ENCODE measurements at regions not wholly inside any gene's neighbourhood (a gene's known extent, or its start where the extent isn't known, plus 50 kb on each side); places are given as distances from the start of the nearest gene placed in this dataset.

- Mint-ChIP-seq H3K4me1 (ENCODE audit: low read depth) (no peaks in the 10 kb centered on the region), H3K36me3 (ENCODE audit: low read depth) (no peaks in the 10 kb centered on the region), H3K27me3 (ENCODE audit: insufficient read depth) (no peaks in the 10 kb centered on the region; the same call in 1 of the 2 replicates), H3K4me3 (no peak overlapping the region), H3K27ac (no peak overlapping the region), H3K9me3 (peaks cover 9% of the 10 kb centered on the region)
- no peak for DNase-seq
- no peak for TF ChIP-seq CTCF (IDR thresholded peaks at IDR 0.05)
Observed at GRCh38 chr5:8070138-8070537, 201.2 kb downstream of the MTRR start.

- Mint-ChIP-seq H3K27ac (no peak overlapping the region), H3K27me3 (ENCODE audit: insufficient read depth) (no peaks in the 10 kb centered on the region; the same call in 1 of the 2 replicates), H3K36me3 (ENCODE audit: low read depth) (no peaks in the 10 kb centered on the region), H3K4me1 (ENCODE audit: low read depth) (no peaks in the 10 kb centered on the region), H3K4me3 (no peak overlapping the region), H3K9me3 (peaks cover 23% of the 10 kb centered on the region)
- no peak for TF ChIP-seq CTCF (IDR thresholded peaks at IDR 0.05)
- no peak for DNase-seq
Observed at GRCh38 chr5:8079056-8079455, 210.1 kb downstream of the MTRR start.

- Mint-ChIP-seq H3K27me3 (ENCODE audit: insufficient read depth) (no peaks in the 10 kb centered on the region; the same call in 1 of the 2 replicates), H3K4me3 (no peak overlapping the region), H3K9me3 (peaks cover 16% of the 10 kb centered on the region), H3K4me1 (ENCODE audit: low read depth) (no peaks in the 10 kb centered on the region), H3K27ac (no peak overlapping the region), H3K36me3 (ENCODE audit: low read depth) (no peaks in the 10 kb centered on the region)
- no peak for DNase-seq
- no peak for TF ChIP-seq CTCF (IDR thresholded peaks at IDR 0.05)
Observed at GRCh38 chr5:8081179-8081578, 212.2 kb downstream of the MTRR start.

GRCh38 chr5:8093669-8094068, 224.7 kb downstream of the MTRR start:
- TF ChIP-seq CTCF (IDR thresholded peaks at IDR 0.05), result no peak
- no peaks in the 10 kb centered on the region for H3K36me3 Mint-ChIP-seq (ENCODE audit: low read depth)
- peaks cover 41% of the 10 kb centered on the region for H3K9me3 Mint-ChIP-seq
- no peaks in the 10 kb centered on the region for H3K4me1 Mint-ChIP-seq (ENCODE audit: low read depth)
- DNase-seq, result no peak
- no peak overlapping the region for H3K4me3 Mint-ChIP-seq
- H3K27me3 Mint-ChIP-seq (ENCODE audit: insufficient read depth), result no peaks in the 10 kb centered on the region
- H3K27ac Mint-ChIP-seq, result no peak overlapping the region

- H3K27me3 Mint-ChIP-seq (ENCODE audit: insufficient read depth), result no peaks in the 10 kb centered on the region
- H3K4me3 Mint-ChIP-seq, result no peak overlapping the region
- no peak overlapping the region for H3K27ac Mint-ChIP-seq
- no peak for DNase-seq
- H3K36me3 Mint-ChIP-seq (ENCODE audit: low read depth), result no peaks in the 10 kb centered on the region
- H3K4me1 Mint-ChIP-seq (ENCODE audit: low read depth), result no peaks in the 10 kb centered on the region
- H3K9me3 Mint-ChIP-seq, result peaks cover 39% of the 10 kb centered on the region
- TF ChIP-seq CTCF (IDR thresholded peaks at IDR 0.05), result no peak
Observed at GRCh38 chr5:8094304-8094703, 225.4 kb downstream of the MTRR start.

GRCh38 chr5:8097146-8097545, 228.2 kb downstream of the MTRR start:
- no peaks in the 10 kb centered on the region for H3K27me3 Mint-ChIP-seq (ENCODE audit: insufficient read depth)
- H3K4me1 Mint-ChIP-seq (ENCODE audit: low read depth), result no peaks in the 10 kb centered on the region
- TF ChIP-seq CTCF (IDR thresholded peaks at IDR 0.05), result no peak
- H3K4me3 Mint-ChIP-seq, result no peak overlapping the region
- no peaks in the 10 kb centered on the region for H3K36me3 Mint-ChIP-seq (ENCODE audit: low read depth)
- no peak overlapping the region for H3K27ac Mint-ChIP-seq
- H3K9me3 Mint-ChIP-seq, result peaks cover 20% of the 10 kb centered on the region
- DNase-seq, result no peak
